SU-DHL-6 (cell line): ENCODE measurements at regions not wholly inside any gene's neighbourhood (a gene's known extent, or its start where the extent isn't known, plus 50 kb on each side); places are given as distances from the start of the nearest gene placed in this dataset.

Experiments used
- CTCF ChIP-seq: fragments of 200-600 bp; sonication (generic); IDR thresholded peaks from one replicate; pipeline ENCODE4 v1.5.1; 2017; ENCODE audit warnings: antibody characterized with exemption, mild to moderate bottlenecking, low read length, moderate library complexity; ENCODE audit not compliant: insufficient read depth, poor library complexity, severe bottlenecking
- EZH2phosphoT487 ChIP-seq: fragments of 200-600 bp; sonication (generic), shearing (Covaris generic); conservative IDR thresholded peaks from 2 replicates; pipeline ENCODE4 v1.6.1; 2018; ENCODE audit warnings: mild to moderate bottlenecking, antibody characterized with exemption, low read length, moderate library complexity, mixed read lengths

- TF ChIP-seq CTCF = no peak
- TF ChIP-seq EZH2phosphoT487 = no peak
Observed at GRCh38 chr4:117515921-117516320, 430.5 kb upstream of the TRAM1L1 start.
